ENCODE measurements at regions not wholly inside any gene's neighbourhood (a gene's known extent, or its start where the extent isn't known, plus 50 kb on each side); places are given as distances from the start of the nearest gene placed in this dataset.

GRCh38 chr16:76612497-76612896 lies 335.3 kb downstream of the CNTNAP4 start:
- no peaks in the 10 kb centered on the region for H3K27me3 ChIP-seq (ENCODE audit: control insufficient read depth, insufficient read depth, low read length)
- TF ChIP-seq CTCF (IDR thresholded peaks at IDR 0.05; ENCODE audit: insufficient read depth, low read length, severe bottlenecking): no peak
- no peak overlapping the region for H3K4me3 ChIP-seq (ENCODE audit: low read depth, low read length)
- DNase-seq (ENCODE audit: low read depth): no peak
- no peaks in the 10 kb centered on the region for H3K36me3 ChIP-seq (ENCODE audit: control insufficient read depth, insufficient read depth, low read length)
- FAIRE-seq: no peak

- Histone ChIP-seq H3K4me3 (ENCODE audit: low read depth, low read length) (no peak overlapping the region), H3K27me3 (ENCODE audit: control insufficient read depth, insufficient read depth, low read length) (no peaks in the 10 kb centered on the region), H3K36me3 (ENCODE audit: control insufficient read depth, insufficient read depth, low read length) (no peaks in the 10 kb centered on the region)
- no peak for DNase-seq (ENCODE audit: low read depth)
- TF ChIP-seq CTCF (IDR thresholded peaks at IDR 0.05; ENCODE audit: insufficient read depth, low read length, severe bottlenecking): no peak
- FAIRE-seq: no peak
Measured at GRCh38 chr16:76614269-76614668, 337.1 kb downstream of the CNTNAP4 start.

- TF ChIP-seq CTCF (IDR thresholded peaks at IDR 0.05; ENCODE audit: insufficient read depth, low read length, severe bottlenecking): no peak
- DNase-seq (ENCODE audit: low read depth): no peak
- no peak for FAIRE-seq
- no peaks in the 10 kb centered on the region for H3K27me3 ChIP-seq (ENCODE audit: control insufficient read depth, insufficient read depth, low read length)
- no peak overlapping the region for H3K4me3 ChIP-seq (ENCODE audit: low read depth, low read length)
- H3K36me3 ChIP-seq (ENCODE audit: control insufficient read depth, insufficient read depth, low read length): no peaks in the 10 kb centered on the region
Measured at GRCh38 chr16:76622876-76623275, 345.7 kb downstream of the CNTNAP4 start.

- DNase-seq (ENCODE audit: low read depth) (no peak), FAIRE-seq (no peak)
- H3K4me3 ChIP-seq (ENCODE audit: low read depth, low read length): no peak overlapping the region
- no peaks in the 10 kb centered on the region for H3K36me3 ChIP-seq (ENCODE audit: control insufficient read depth, insufficient read depth, low read length)
- no peak for TF ChIP-seq CTCF (IDR thresholded peaks at IDR 0.05; ENCODE audit: insufficient read depth, low read length, severe bottlenecking)
- H3K27me3 ChIP-seq (ENCODE audit: control insufficient read depth, insufficient read depth, low read length): no peaks in the 10 kb centered on the region
Measured at GRCh38 chr16:76634847-76635697, 357.9 kb downstream of the CNTNAP4 start.

- H3K27me3 ChIP-seq (ENCODE audit: control insufficient read depth, insufficient read depth, low read length): no peaks in the 10 kb centered on the region
- DNase-seq (ENCODE audit: low read depth): peak; percentile 23
- H3K4me3 ChIP-seq (ENCODE audit: low read depth, low read length): no peak overlapping the region
- FAIRE-seq: no peak
- TF ChIP-seq CTCF (IDR thresholded peaks at IDR 0.05; ENCODE audit: insufficient read depth, low read length, severe bottlenecking): peak; percentile 9
- no peaks in the 10 kb centered on the region for H3K36me3 ChIP-seq (ENCODE audit: control insufficient read depth, insufficient read depth, low read length)
Measured at GRCh38 chr16:76639685-76640289, 362.6 kb downstream of the CNTNAP4 start.

All from bronchial epithelial cell (primary cell).